ENCODE measurements at regions not wholly inside any gene's neighbourhood (a gene's known extent, or its start where the extent isn't known, plus 50 kb on each side); places are given as distances from the start of the nearest gene placed in this dataset.

- Mint-ChIP-seq H3K36me3 (no peaks in the 10 kb centered on the region), H3K4me1 (no peaks in the 10 kb centered on the region), H3K27me3 (ENCODE audit: low read depth in 3 of 3) (peaks cover 0 to 2% (median 0%) of the 10 kb centered on the region in 3 donors), H3K9me3 (peaks cover 5 to 13% (median 8%) of the 10 kb centered on the region in 6 donors), H3K27ac (no peak overlapping the region), H3K4me3 (no peak overlapping the region)
- no peak for DNase-seq
These were observed 202.6 kb downstream of the RFPL4B start for GRCh38 chr6:112549749-112550148.

- Mint-ChIP-seq H3K36me3 (no peaks in the 10 kb centered on the region), H3K4me1 (no peaks in the 10 kb centered on the region), H3K9me3 (peaks cover 0 to 12% (median 3%) of the 10 kb centered on the region in 6 donors), H3K27ac (no peak overlapping the region), H3K27me3 (ENCODE audit: low read depth in 3 of 3) (peaks cover 0 to 2% (median 1%) of the 10 kb centered on the region in 3 donors), H3K4me3 (no peak overlapping the region)
- DNase-seq = no peak
These were observed 210.3 kb downstream of the RFPL4B start for GRCh38 chr6:112557435-112557834.

GRCh38 chr6:112557961-112558360 lies 210.8 kb downstream of the RFPL4B start:
- H3K4me1 Mint-ChIP-seq = no peaks in the 10 kb centered on the region
- H3K9me3 Mint-ChIP-seq = peaks cover 0 to 12% (median 4%) of the 10 kb centered on the region in 6 donors
- no peaks in the 10 kb centered on the region for H3K36me3 Mint-ChIP-seq
- DNase-seq = no peak
- H3K4me3 Mint-ChIP-seq = no peak overlapping the region
- no peak overlapping the region for H3K27ac Mint-ChIP-seq
- peaks cover 0 to 2% (median 1%) of the 10 kb centered on the region in 3 donors for H3K27me3 Mint-ChIP-seq (ENCODE audit: low read depth in 3 of 3)

DNA sequence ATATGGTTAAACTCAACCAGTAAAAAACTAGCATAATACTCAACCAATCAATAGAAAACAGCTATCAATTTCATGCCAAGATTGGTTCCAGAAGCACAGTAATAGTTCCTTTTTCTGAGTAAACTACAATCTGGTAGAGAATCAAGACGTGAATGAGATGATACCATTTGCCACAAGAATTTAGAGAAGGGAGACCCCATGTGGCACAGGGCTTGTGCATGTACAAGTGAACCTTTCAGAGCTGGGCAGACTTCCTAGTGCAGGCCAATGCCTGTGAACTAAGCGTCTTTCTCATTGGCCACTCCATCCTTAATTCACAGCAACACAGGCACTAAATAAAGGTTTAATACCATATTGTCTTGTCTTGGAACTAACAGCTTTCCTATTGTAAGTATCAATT lies 213.5 kb downstream of the RFPL4B start:
- Mint-ChIP-seq H3K4me1 (no peaks in the 10 kb centered on the region), H3K27ac (no peak overlapping the region), H3K36me3 (no peaks in the 10 kb centered on the region), H3K9me3 (peaks cover 2 to 13% (median 4%) of the 10 kb centered on the region in 6 donors), H3K27me3 (ENCODE audit: low read depth in 3 of 3) (peaks cover 0 to 2% (median 1%) of the 10 kb centered on the region in 3 donors), H3K4me3 (no peak overlapping the region)
- DNase-seq = no peak

- H3K9me3 Mint-ChIP-seq = peaks cover 0 to 9% (median 1%) of the 10 kb centered on the region in 6 donors
- H3K27ac Mint-ChIP-seq = no peak overlapping the region
- H3K4me3 Mint-ChIP-seq = no peak overlapping the region
- no peak for DNase-seq
- peaks cover 0 to 1% (median 0%) of the 10 kb centered on the region in 3 donors for H3K27me3 Mint-ChIP-seq (ENCODE audit: low read depth in 3 of 3)
- H3K36me3 Mint-ChIP-seq = no peaks in the 10 kb centered on the region
- no peaks in the 10 kb centered on the region for H3K4me1 Mint-ChIP-seq
These were observed 215.4 kb downstream of the RFPL4B start for GRCh38 chr6:112562301-112563231.

GRCh38 chr6:112563368-112563767 lies 216.2 kb downstream of the RFPL4B start:
- DNase-seq = no peak
- Mint-ChIP-seq H3K9me3 (peaks cover 0 to 9% (median 1%) of the 10 kb centered on the region in 6 donors), H3K27ac (no peak overlapping the region), H3K4me1 (no peaks in the 10 kb centered on the region), H3K36me3 (no peaks in the 10 kb centered on the region), H3K27me3 (ENCODE audit: low read depth in 3 of 3) (peaks cover 0 to 2% (median 1%) of the 10 kb centered on the region in 3 donors), H3K4me3 (no peak overlapping the region)

DNA sequence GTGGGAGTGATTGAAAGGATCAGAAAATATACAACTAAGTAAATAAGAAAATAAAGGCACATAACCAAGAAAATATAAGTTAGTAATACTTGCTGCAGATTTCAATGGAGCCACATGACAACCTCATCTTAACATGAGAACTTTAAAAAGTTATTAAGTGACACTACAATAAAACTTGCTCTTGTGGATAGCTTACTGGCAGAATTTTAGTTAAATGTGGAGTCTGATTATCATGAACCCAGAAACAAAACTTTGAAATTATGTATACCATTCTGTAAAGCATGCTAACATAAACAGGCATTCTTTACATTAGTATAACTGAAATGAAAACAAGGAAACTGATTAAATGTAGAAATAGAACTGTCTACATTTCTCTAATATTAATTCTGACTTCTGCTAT lies 220.9 kb downstream of the RFPL4B start:
- Mint-ChIP-seq H3K4me3 (no peak overlapping the region), H3K27ac (no peak overlapping the region), H3K27me3 (ENCODE audit: low read depth in 3 of 3) (peaks cover 0 to 2% (median 0%) of the 10 kb centered on the region in 3 donors), H3K9me3 (peaks cover 0 to 9% (median 1%) of the 10 kb centered on the region in 6 donors), H3K36me3 (no peaks in the 10 kb centered on the region), H3K4me1 (no peaks in the 10 kb centered on the region)
- DNase-seq = no peak

GRCh38 chr6:112571488-112572270 lies 224.5 kb downstream of the RFPL4B start:
- Mint-ChIP-seq H3K4me3 (no peak overlapping the region), H3K9me3 (peaks cover 0 to 3% (median 0%) of the 10 kb centered on the region in 6 donors), H3K27me3 (ENCODE audit: low read depth in 3 of 3) (peaks cover 0 to 2% (median 0%) of the 10 kb centered on the region in 3 donors), H3K27ac (no peak overlapping the region), H3K4me1 (no peaks in the 10 kb centered on the region), H3K36me3 (no peaks in the 10 kb centered on the region)
- DNase-seq = no peak

- H3K9me3 Mint-ChIP-seq = peaks cover 0 to 3% (median 0%) of the 10 kb centered on the region in 6 donors
- H3K27ac Mint-ChIP-seq = no peak overlapping the region
- H3K4me1 Mint-ChIP-seq = no peaks in the 10 kb centered on the region
- H3K4me3 Mint-ChIP-seq = no peak overlapping the region
- DNase-seq = no peak
- no peaks in the 10 kb centered on the region for H3K36me3 Mint-ChIP-seq
- no peaks in the 10 kb centered on the region for H3K27me3 Mint-ChIP-seq (ENCODE audit: low read depth in 3 of 3)
These were observed 227.1 kb downstream of the RFPL4B start for GRCh38 chr6:112574190-112574589.

GRCh38 chr6:112575309-112575834 lies 228.2 kb downstream of the RFPL4B start:
- Mint-ChIP-seq H3K4me1 (no peaks in the 10 kb centered on the region), H3K36me3 (no peaks in the 10 kb centered on the region), H3K27ac (no peak overlapping the region), H3K27me3 (ENCODE audit: low read depth in 3 of 3) (no peaks in the 10 kb centered on the region), H3K4me3 (no peak overlapping the region), H3K9me3 (peaks cover 0 to 3% (median under 1%) of the 10 kb centered on the region in 6 donors)
- DNase-seq = no peak

GRCh38 chr6:112576423-112576822 lies 229.3 kb downstream of the RFPL4B start:
- no peak for DNase-seq
- peaks cover 0 to 3% (median under 1%) of the 10 kb centered on the region in 6 donors for H3K9me3 Mint-ChIP-seq
- peaks cover 0 to 2% (median 0%) of the 10 kb centered on the region in 3 donors for H3K27me3 Mint-ChIP-seq (ENCODE audit: low read depth in 3 of 3)
- H3K27ac Mint-ChIP-seq = no peak overlapping the region
- H3K4me3 Mint-ChIP-seq = no peak overlapping the region
- H3K36me3 Mint-ChIP-seq = no peaks in the 10 kb centered on the region
- no peaks in the 10 kb centered on the region for H3K4me1 Mint-ChIP-seq

GRCh38 chr6:112579601-112580000 lies 232.5 kb downstream of the RFPL4B start:
- no peak for DNase-seq
- Mint-ChIP-seq H3K36me3 (no peaks in the 10 kb centered on the region), H3K27me3 (ENCODE audit: low read depth in 3 of 3) (peaks cover 0 to 2% (median 0%) of the 10 kb centered on the region in 3 donors), H3K4me1 (no peaks in the 10 kb centered on the region), H3K9me3 (peaks cover 0 to 8% (median 5%) of the 10 kb centered on the region in 6 donors), H3K27ac (no peak overlapping the region), H3K4me3 (no peak overlapping the region)

- no peak overlapping the region for H3K4me3 Mint-ChIP-seq
- peaks cover 0 to 10% (median 5%) of the 10 kb centered on the region in 6 donors for H3K9me3 Mint-ChIP-seq
- no peak overlapping the region for H3K27ac Mint-ChIP-seq
- no peaks in the 10 kb centered on the region for H3K36me3 Mint-ChIP-seq
- no peaks in the 10 kb centered on the region for H3K4me1 Mint-ChIP-seq
- no peak for DNase-seq
- H3K27me3 Mint-ChIP-seq (ENCODE audit: low read depth in 3 of 3) = peaks cover 0 to 2% (median 0%) of the 10 kb centered on the region in 3 donors
These were observed 233.9 kb downstream of the RFPL4B start for GRCh38 chr6:112581015-112581414.

GRCh38 chr6:112590326-112590725 lies 243.2 kb downstream of the RFPL4B start:
- H3K4me1 Mint-ChIP-seq = no peaks in the 10 kb centered on the region
- H3K27me3 Mint-ChIP-seq (ENCODE audit: low read depth in 3 of 3) = no peaks in the 10 kb centered on the region
- DNase-seq = no peak
- peaks cover 5 to 22% (median 12%) of the 10 kb centered on the region in 6 donors for H3K9me3 Mint-ChIP-seq
- no peaks in the 10 kb centered on the region for H3K36me3 Mint-ChIP-seq
- no peak overlapping the region for H3K27ac Mint-ChIP-seq
- H3K4me3 Mint-ChIP-seq = no peak overlapping the region

All from immature natural killer cell (primary cell).